ENCODE measurements at regions not wholly inside any gene's neighbourhood (a gene's known extent, or its start where the extent isn't known, plus 50 kb on each side); places are given as distances from the start of the nearest gene placed in this dataset.

- POLR2A ChIA-PET: no interaction called here
- no peak overlapping the region for H3K27ac Mint-ChIP-seq
- H3K36me3 Mint-ChIP-seq: no peaks in the 10 kb centered on the region
- CTCF ChIA-PET: interaction anchor here (1.0 kb wide), 2 partner anchors 17 to 31 kb away, joined by 3 to 5 read pairs; no protein-coding TSS in a partner anchor
- DNase-seq (ENCODE audit: low spot score) (no peak), ATAC-seq (no peak)
- no peak for TF ChIP-seq TEAD4 (CRISPR knock-in tag; IDR thresholded peaks at IDR 0.05)
- no peak for TF ChIP-seq TCF7 (CRISPR knock-in tag; IDR thresholded peaks at IDR 0.05; ENCODE audit: low read depth)
- no peak for TF ChIP-seq JUN (CRISPR knock-in tag; IDR thresholded peaks at IDR 0.05)
- TF ChIP-seq ESRRA (CRISPR knock-in tag; IDR thresholded peaks at IDR 0.05; ENCODE audit: borderline replicate concordance): no peak
- no peak for TF ChIP-seq RORB (CRISPR knock-in tag; IDR thresholded peaks at IDR 0.05)
- TF ChIP-seq NFYB (CRISPR knock-in tag; conservative IDR thresholded peaks at IDR 0.05; ENCODE audit: low read depth): no peak
- TF ChIP-seq, protein P1, sequence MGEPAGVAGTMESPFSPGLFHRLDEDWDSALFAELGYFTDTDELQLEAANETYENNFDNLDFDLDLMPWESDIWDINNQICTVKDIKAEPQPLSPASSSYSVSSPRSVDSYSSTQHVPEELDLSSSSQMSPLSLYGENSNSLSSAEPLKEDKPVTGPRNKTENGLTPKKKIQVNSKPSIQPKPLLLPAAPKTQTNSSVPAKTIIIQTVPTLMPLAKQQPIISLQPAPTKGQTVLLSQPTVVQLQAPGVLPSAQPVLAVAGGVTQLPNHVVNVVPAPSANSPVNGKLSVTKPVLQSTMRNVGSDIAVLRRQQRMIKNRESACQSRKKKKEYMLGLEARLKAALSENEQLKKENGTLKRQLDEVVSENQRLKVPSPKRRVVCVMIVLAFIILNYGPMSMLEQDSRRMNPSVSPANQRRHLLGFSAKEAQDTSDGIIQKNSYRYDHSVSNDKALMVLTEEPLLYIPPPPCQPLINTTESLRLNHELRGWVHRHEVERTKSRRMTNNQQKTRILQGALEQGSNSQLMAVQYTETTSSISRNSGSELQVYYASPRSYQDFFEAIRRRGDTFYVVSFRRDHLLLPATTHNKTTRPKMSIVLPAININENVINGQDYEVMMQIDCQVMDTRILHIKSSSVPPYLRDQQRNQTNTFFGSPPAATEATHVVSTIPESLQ (CRISPR knock-in tag; IDR thresholded peaks at IDR 0.05): no peak
- TF ChIP-seq, protein P2, sequence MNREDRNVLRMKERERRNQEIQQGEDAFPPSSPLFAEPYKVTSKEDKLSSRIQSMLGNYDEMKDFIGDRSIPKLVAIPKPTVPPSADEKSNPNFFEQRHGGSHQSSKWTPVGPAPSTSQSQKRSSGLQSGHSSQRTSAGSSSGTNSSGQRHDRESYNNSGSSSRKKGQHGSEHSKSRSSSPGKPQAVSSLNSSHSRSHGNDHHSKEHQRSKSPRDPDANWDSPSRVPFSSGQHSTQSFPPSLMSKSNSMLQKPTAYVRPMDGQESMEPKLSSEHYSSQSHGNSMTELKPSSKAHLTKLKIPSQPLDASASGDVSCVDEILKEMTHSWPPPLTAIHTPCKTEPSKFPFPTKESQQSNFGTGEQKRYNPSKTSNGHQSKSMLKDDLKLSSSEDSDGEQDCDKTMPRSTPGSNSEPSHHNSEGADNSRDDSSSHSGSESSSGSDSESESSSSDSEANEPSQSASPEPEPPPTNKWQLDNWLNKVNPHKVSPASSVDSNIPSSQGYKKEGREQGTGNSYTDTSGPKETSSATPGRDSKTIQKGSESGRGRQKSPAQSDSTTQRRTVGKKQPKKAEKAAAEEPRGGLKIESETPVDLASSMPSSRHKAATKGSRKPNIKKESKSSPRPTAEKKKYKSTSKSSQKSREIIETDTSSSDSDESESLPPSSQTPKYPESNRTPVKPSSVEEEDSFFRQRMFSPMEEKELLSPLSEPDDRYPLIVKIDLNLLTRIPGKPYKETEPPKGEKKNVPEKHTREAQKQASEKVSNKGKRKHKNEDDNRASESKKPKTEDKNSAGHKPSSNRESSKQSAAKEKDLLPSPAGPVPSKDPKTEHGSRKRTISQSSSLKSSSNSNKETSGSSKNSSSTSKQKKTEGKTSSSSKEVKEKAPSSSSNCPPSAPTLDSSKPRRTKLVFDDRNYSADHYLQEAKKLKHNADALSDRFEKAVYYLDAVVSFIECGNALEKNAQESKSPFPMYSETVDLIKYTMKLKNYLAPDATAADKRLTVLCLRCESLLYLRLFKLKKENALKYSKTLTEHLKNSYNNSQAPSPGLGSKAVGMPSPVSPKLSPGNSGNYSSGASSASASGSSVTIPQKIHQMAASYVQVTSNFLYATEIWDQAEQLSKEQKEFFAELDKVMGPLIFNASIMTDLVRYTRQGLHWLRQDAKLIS (CRISPR knock-in tag; IDR thresholded peaks at IDR 0.05; ENCODE audit: borderline replicate concordance): no peak
- no peak for TF ChIP-seq ZNF121 (CRISPR knock-in tag; IDR thresholded peaks at IDR 0.05)
- no peak for TF ChIP-seq ZNF512 (CRISPR knock-in tag; IDR thresholded peaks at IDR 0.05; ENCODE audit: borderline replicate concordance)
- TF ChIP-seq, protein P3, sequence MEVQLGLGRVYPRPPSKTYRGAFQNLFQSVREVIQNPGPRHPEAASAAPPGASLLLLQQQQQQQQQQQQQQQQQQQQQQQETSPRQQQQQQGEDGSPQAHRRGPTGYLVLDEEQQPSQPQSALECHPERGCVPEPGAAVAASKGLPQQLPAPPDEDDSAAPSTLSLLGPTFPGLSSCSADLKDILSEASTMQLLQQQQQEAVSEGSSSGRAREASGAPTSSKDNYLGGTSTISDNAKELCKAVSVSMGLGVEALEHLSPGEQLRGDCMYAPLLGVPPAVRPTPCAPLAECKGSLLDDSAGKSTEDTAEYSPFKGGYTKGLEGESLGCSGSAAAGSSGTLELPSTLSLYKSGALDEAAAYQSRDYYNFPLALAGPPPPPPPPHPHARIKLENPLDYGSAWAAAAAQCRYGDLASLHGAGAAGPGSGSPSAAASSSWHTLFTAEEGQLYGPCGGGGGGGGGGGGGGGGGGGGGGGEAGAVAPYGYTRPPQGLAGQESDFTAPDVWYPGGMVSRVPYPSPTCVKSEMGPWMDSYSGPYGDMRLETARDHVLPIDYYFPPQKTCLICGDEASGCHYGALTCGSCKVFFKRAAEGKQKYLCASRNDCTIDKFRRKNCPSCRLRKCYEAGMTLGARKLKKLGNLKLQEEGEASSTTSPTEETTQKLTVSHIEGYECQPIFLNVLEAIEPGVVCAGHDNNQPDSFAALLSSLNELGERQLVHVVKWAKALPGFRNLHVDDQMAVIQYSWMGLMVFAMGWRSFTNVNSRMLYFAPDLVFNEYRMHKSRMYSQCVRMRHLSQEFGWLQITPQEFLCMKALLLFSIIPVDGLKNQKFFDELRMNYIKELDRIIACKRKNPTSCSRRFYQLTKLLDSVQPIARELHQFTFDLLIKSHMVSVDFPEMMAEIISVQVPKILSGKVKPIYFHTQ (CRISPR knock-in tag; IDR thresholded peaks at IDR 0.05): no peak
- no peak for TF ChIP-seq MYBL2 (CRISPR knock-in tag; IDR thresholded peaks at IDR 0.05)
- no peak for TF ChIP-seq NR2C2 (CRISPR knock-in tag; IDR thresholded peaks at IDR 0.05)
- no peak for TF ChIP-seq ZNF232 (CRISPR knock-in tag; IDR thresholded peaks at IDR 0.05)
- no peaks in the 10 kb centered on the region for H3K9me3 Mint-ChIP-seq
- no peaks in the 10 kb centered on the region for H3K27me3 Mint-ChIP-seq (ENCODE audit: low read depth)
- peaks cover 30% of the 10 kb centered on the region for H3K4me1 Mint-ChIP-seq
- H3K4me3 Mint-ChIP-seq: no peak overlapping the region
These were observed 435.1 kb upstream of the HS6ST1 start for GRCh38 chr2:128753800-128754199.

GRCh38 chr2:128754246-128754724, 435.6 kb upstream of the HS6ST1 start:
- H3K4me1 Mint-ChIP-seq: peaks cover 30% of the 10 kb centered on the region
- H3K9me3 Mint-ChIP-seq: no peaks in the 10 kb centered on the region
- H3K4me3 Mint-ChIP-seq: no peak overlapping the region
- no peak for DNase-seq (ENCODE audit: low spot score)
- ChIA-PET POLR2A (no interaction called here), CTCF (interaction anchor here (1.0 kb wide), 2 partner anchors 18 to 31 kb away, joined by 3 to 5 read pairs; no protein-coding TSS in a partner anchor)
- no peak for TF ChIP-seq ZSCAN18 (CRISPR knock-in tag; IDR thresholded peaks at IDR 0.05)
- no peak for TF ChIP-seq ZNF396 (CRISPR knock-in tag; IDR thresholded peaks at IDR 0.05; ENCODE audit: borderline replicate concordance)
- TF ChIP-seq, protein P4, sequence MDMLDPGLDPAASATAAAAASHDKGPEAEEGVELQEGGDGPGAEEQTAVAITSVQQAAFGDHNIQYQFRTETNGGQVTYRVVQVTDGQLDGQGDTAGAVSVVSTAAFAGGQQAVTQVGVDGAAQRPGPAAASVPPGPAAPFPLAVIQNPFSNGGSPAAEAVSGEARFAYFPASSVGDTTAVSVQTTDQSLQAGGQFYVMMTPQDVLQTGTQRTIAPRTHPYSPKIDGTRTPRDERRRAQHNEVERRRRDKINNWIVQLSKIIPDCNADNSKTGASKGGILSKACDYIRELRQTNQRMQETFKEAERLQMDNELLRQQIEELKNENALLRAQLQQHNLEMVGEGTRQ (CRISPR knock-in tag; IDR thresholded peaks at IDR 0.05): no peak
- TF ChIP-seq ZNF317 (CRISPR knock-in tag; IDR thresholded peaks at IDR 0.05; ENCODE audit: borderline replicate concordance, low read depth): no peak
- no peak for TF ChIP-seq ZNF416 (CRISPR knock-in tag; IDR thresholded peaks at IDR 0.05)
- no peak for TF ChIP-seq CREB1 (CRISPR knock-in tag; IDR thresholded peaks at IDR 0.05)
- no peaks in the 10 kb centered on the region for H3K27me3 Mint-ChIP-seq (ENCODE audit: low read depth)
- no peak overlapping the region for H3K27ac Mint-ChIP-seq
- H3K36me3 Mint-ChIP-seq: no peaks in the 10 kb centered on the region
- ATAC-seq: no peak
